PC-9 (cell line): ENCODE measurements at regions not wholly inside any gene's neighbourhood (a gene's known extent, or its start where the extent isn't known, plus 50 kb on each side); places are given as distances from the start of the nearest gene placed in this dataset.

ENCODE experiments used
- BruUV-seq: library from RNA; stranded (reverse); fragments of 400-500 nt; replicated peaks from 2 replicates; lab custom pipeline; 2021; lab: Mats Ljungman, UMichigan
- CTCF ChIA-PET: fragments of 300-600 bp; sonication (Branson Sonifier 250); formaldehyde crosslinking; loops from one replicate; lab custom pipeline; 2022; ENCODE audit warnings: antibody characterized with exemption; lab: Charles Lee
- POLR2A ChIA-PET: fragments of 300-600 bp; sonication (Branson Sonifier 250); formaldehyde crosslinking; loops from one replicate; lab custom pipeline; 2022; ENCODE audit warnings: antibody characterized with exemption; ENCODE audit not compliant: unreplicated experiment; lab: Charles Lee
- DNase-seq, 2 experiments: peaks; one replicate each; pipeline versions ENCODE4 v3.0.0 to v3.0.0-alpha.2; 2015 to 2022; ENCODE audit warnings: mixed read lengths in 1 of 2
- H2AFZ ChIP-seq: fragments of 200-600 bp; sonication (generic); 2 replicates; pipeline ENCODE4 v1.8.1; 2017; ENCODE audit warnings: antibody characterized with exemption
- H3F3A ChIP-seq: fragments of 200-600 bp; sonication (generic); 2 replicates; pipeline ENCODE4 v1.8.1; 2017; ENCODE audit warnings: antibody characterized with exemption, mild to moderate bottlenecking, low read depth; ENCODE audit not compliant: insufficient read depth
- H3K27ac ChIP-seq: fragments of 200-600 bp; sonication (generic); 2 replicates; pipeline ENCODE4 v1.6.1; 2016; ENCODE audit warnings: mixed run types
- H3K27me3 ChIP-seq: fragments of 200-600 bp; sonication (generic); 2 replicates; pipeline ENCODE4 v1.6.1; 2016; ENCODE audit warnings: low read depth, mixed run types; ENCODE audit not compliant: insufficient read depth
- H3K36me3 ChIP-seq: fragments of 200-600 bp; sonication (generic); 2 replicates; pipeline ENCODE4 v1.6.1; 2016; ENCODE audit warnings: low read depth, mixed run types
- H3K4me1 ChIP-seq: fragments of 200-600 bp; sonication (generic); replicated peaks from 2 replicates; pipeline ENCODE4 v1.6.1; 2016; ENCODE audit warnings: mixed run types; ENCODE audit not compliant: insufficient read depth
- H3K4me2 ChIP-seq: fragments of 200-600 bp; sonication (generic); 2 replicates; pipeline ENCODE4 v1.6.1; 2017; ENCODE audit warnings: mixed run types
- H3K4me3 ChIP-seq: fragments of 200-600 bp; sonication (generic); 2 replicates; pipeline ENCODE4 v1.6.1; 2016; ENCODE audit warnings: mixed run types
- H3K79me2 ChIP-seq: fragments of 200-600 bp; sonication (generic); 2 replicates; pipeline ENCODE4 v1.6.1; 2017; ENCODE audit warnings: low read depth, mixed run types
- H3K9me2 ChIP-seq: fragments of 200-600 bp; sonication (generic); 2 replicates; pipeline ENCODE4 v1.8.1; 2017; ENCODE audit warnings: mild to moderate bottlenecking; ENCODE audit not compliant: insufficient read depth
- H3K9me3 ChIP-seq: fragments of 200-600 bp; sonication (generic); 2 replicates; pipeline ENCODE4 v1.8.1; 2016; ENCODE audit warnings: low read depth; ENCODE audit not compliant: insufficient read depth
- H4K20me1 ChIP-seq: fragments of 200-600 bp; sonication (generic); 2 replicates; pipeline ENCODE4 v1.8.1; 2017; ENCODE audit not compliant: insufficient read depth
- CTCF ChIP-seq: fragments of 200-600 bp; sonication (generic); conservative IDR thresholded peaks from 2 replicates; pipeline ENCODE4 v1.6.1; 2017; ENCODE audit warnings: mixed run types, antibody characterized with exemption, mild to moderate bottlenecking, moderate library complexity
- EZH2 ChIP-seq: fragments of 200-600 bp; sonication (generic); IDR thresholded peaks from 2 replicates; pipeline ENCODE4 v1.8.0; 2017; ENCODE audit warnings: antibody characterized with exemption, low read depth
- intact Hi-C: fragments of 100-400 bp; cut with micrococcal nuclease; formaldehyde crosslinking; loops from one replicate; pipeline ENCODE4 v1.10.0; 2022; ENCODE audit not compliant: unreplicated experiment

- H3K79me2 ChIP-seq, result no peaks in the 10 kb centered on the region
- DNase-seq, result no peak
- BruUV-seq, result no TSS peak
- H3K9me2 ChIP-seq, result no peaks in the 10 kb centered on the region
- ChIA-PET POLR2A (no interaction called here), CTCF (no interaction called here)
- H3K4me1 ChIP-seq, result no peaks in the 10 kb centered on the region
- TF ChIP-seq EZH2 (no peak), CTCF (no peak)
- H3K4me2 ChIP-seq, result no peak overlapping the region
- H2AFZ ChIP-seq, result no peak overlapping the region
- intact Hi-C loops, result no loop called here
- H3K36me3 ChIP-seq, result no peaks in the 10 kb centered on the region
- H3K9me3 ChIP-seq, result no peaks in the 10 kb centered on the region
- no peak overlapping the region for H3K27ac ChIP-seq
- no peaks in the 10 kb centered on the region for H4K20me1 ChIP-seq
- no peaks in the 10 kb centered on the region; the same call in 1 of the 2 replicates for H3K27me3 ChIP-seq
- H3F3A ChIP-seq, result no peaks in the 10 kb centered on the region
- H3K4me3 ChIP-seq, result no peak overlapping the region
Observed at GRCh38 chr10:2471811-2472210, 595.5 kb upstream of the PFKP start.

GRCh38 chr10:2469802-2470201 lies 597.5 kb upstream of the PFKP start:
- Histone ChIP-seq H3K9me3 (no peaks in the 10 kb centered on the region), H3K4me2 (no peak overlapping the region), H4K20me1 (no peaks in the 10 kb centered on the region), H2AFZ (no peak overlapping the region), H3K4me3 (no peak overlapping the region), H3K36me3 (no peaks in the 10 kb centered on the region), H3K79me2 (no peaks in the 10 kb centered on the region), H3K27me3 (no peaks in the 10 kb centered on the region; the same call in 1 of the 2 replicates), H3K4me1 (no peaks in the 10 kb centered on the region), H3F3A (no peaks in the 10 kb centered on the region), H3K27ac (no peak overlapping the region), H3K9me2 (no peaks in the 10 kb centered on the region)
- DNase-seq, result no peak
- CTCF ChIA-PET, result no interaction called here
- TF ChIP-seq CTCF (no peak), EZH2 (no peak)
- no TSS peak for BruUV-seq
- POLR2A ChIA-PET, result no interaction called here
- intact Hi-C loops, result no loop called here

- H3K4me2 ChIP-seq, result no peak overlapping the region
- no peaks in the 10 kb centered on the region for H3K9me3 ChIP-seq
- H3K79me2 ChIP-seq, result no peaks in the 10 kb centered on the region
- no peaks in the 10 kb centered on the region for H3K36me3 ChIP-seq
- POLR2A ChIA-PET, result no interaction called here
- DNase-seq, result no peak
- TF ChIP-seq CTCF, result no peak
- no peak for TF ChIP-seq EZH2
- BruUV-seq, result no TSS peak
- no peaks in the 10 kb centered on the region for H3F3A ChIP-seq
- no peaks in the 10 kb centered on the region for H4K20me1 ChIP-seq
- CTCF ChIA-PET, result no interaction called here
- H3K27ac ChIP-seq, result no peak overlapping the region
- intact Hi-C loops, result no loop called here
- H3K27me3 ChIP-seq, result no peaks in the 10 kb centered on the region
- no peaks in the 10 kb centered on the region for H3K9me2 ChIP-seq
- no peak overlapping the region for H2AFZ ChIP-seq
- no peak overlapping the region for H3K4me3 ChIP-seq
- no peaks in the 10 kb centered on the region for H3K4me1 ChIP-seq
Observed at GRCh38 chr10:2464483-2464882, 602.9 kb upstream of the PFKP start.
